GM21526 (cell line): ENCODE measurements at regions not wholly inside any gene's neighbourhood (a gene's known extent, or its start where the extent isn't known, plus 50 kb on each side); places are given as distances from the start of the nearest gene placed in this dataset.
"Not testable (repeated sequence)": the region's sequence is repeated elsewhere in the genome, so short reads cannot be mapped to it uniquely, and the experiment has no call there.

Source experiments
- ATAC-seq: cut with Tn5 transposase; IDR thresholded peaks from one replicate; pipeline ENCODE4 v1.9.1; 2021; ENCODE audit warnings: moderate library complexity; ENCODE audit not compliant: unreplicated experiment, low FRiP score

DNA sequence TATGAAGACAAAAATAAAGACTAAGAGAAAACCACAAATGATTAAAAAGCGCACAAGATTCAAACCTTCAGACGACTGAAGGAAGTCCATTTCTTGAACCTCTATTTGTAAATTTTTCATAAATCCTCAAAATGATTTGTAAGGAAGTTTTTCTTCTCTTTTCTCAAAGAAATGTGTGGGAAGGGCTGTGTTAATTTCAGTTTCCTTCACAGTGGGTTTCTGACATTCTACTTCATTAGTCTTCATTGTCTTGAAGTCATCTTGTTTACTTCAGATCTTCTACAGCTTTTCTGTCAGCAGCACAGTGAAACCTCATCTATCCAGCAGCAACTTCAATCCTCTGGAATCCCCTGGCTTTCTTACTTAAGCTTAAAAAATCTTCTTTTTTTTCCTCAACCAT, 87.6 kb upstream of the MYLIP start:
- ATAC-seq, result no peak

DNA sequence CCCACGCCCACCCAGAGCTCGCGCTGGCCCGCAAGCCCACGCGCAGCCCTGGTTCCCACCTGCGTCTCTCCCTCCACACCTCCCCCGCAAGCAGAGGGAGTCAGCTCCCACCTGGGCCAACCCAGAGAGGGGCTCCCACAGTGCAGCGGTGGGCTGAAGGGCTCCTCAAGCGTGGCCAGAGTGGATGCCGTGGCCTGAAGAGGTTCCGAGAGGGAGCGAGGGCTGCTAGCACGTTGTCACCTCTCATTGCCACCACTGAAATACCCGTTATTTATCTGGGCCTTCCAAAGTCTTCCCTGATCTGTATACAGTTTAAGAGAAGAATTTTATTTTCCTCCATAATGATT, 88.3 kb upstream of the MYLIP start:
- no peak for ATAC-seq

DNA sequence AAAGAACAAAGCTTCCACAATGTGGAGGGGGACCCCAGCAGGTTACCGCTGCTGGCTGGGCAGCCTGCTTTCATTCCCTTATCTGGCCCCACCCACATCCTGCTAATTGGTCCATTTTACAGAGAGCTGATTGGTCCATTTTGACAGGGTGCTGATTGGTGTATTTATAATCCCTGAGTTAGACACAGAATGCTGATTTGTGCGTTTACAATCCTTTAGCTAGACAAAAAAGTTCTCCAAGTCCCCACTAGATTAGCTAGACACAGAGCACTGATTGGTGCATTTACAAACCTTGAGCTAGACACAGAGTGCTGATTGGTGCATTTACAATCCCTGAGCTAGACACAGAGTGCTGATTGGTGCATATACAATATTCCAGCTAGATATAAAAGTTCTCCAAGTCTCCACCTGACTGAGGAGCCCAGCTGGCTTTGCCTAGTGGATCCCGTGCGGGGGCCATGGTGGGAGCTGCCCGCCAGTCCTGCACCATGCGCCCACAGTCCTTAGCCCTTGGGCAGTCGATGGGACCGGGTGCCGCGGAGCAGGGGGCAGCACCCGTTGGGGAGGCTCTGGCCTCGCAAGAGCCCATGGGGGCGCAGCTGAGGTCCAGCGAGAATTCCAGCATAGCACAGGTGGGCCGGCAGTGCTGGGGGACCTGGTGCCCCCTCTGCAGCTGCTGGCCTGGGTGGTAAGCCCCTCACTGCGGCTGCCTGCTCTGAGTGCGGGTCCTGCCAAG, 88.8 kb upstream of the MYLIP start:
- not testable (repeated sequence) for ATAC-seq

DNA sequence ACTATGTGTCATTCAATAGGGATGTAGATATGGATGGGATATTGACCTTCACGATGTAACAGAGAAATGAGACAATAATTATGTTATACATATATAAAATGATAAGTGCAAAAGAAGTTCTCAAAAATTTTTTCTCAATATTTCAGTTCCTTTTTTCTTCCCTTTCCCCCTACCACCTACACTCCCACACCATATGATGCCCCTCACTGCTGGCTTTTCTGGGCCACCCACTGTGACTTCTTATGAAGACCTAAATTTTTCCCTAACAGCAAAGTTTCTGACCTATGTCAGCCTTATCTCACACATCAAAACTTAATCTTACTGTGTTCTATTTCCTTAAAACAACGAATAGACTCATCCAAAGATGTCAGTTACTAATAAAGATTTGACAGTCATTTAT, 89.9 kb upstream of the MYLIP start:
- ATAC-seq, result no peak

DNA sequence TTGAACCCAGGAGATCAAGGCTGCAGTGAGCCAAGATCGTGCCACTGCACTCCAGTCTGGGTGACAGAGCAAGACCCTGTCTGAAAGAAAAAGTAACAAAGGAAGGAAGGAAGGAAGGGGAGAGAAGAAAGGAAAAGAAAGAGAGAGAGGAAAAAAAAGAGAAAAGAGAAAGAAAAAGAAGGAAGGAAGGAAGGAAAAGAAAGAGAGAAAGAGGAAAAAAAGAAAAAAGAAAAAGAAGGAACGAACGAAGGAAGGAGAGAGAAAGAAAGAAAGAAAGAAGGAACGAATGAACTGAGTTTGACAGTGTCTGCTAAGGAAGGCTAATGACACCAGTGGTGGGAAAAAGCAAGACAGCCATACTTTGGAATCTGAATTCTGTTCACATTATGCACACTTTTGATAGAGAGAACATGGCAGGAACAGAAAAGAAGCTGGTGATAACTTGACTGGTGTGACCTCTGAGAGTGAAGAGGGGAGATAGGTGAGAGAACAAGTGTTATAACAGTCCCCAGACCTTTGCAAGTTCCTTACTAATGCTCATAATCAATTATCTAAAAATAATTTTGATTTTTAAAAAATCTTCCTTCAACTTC, 93.3 kb upstream of the MYLIP start:
- ATAC-seq, result no peak

DNA sequence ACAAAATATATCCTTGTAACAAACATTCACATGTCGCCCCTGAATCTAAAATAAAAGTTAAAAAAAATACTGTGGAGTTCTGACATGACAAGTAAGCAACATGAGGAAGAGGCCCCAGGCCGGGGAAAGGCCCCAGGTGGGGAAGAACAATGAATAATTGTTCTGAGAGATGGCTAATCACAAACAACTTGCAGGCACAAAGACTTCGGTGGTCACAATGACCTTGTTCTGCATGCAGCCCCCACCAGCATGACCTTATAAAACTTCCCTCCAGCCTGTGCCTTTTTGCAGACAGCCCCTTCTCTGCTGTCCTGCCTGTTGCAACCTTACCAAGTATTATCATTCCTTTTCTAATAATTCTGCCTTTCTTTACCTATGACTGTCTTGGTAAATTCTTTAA, 95.7 kb upstream of the MYLIP start:
- ATAC-seq, result no peak

DNA sequence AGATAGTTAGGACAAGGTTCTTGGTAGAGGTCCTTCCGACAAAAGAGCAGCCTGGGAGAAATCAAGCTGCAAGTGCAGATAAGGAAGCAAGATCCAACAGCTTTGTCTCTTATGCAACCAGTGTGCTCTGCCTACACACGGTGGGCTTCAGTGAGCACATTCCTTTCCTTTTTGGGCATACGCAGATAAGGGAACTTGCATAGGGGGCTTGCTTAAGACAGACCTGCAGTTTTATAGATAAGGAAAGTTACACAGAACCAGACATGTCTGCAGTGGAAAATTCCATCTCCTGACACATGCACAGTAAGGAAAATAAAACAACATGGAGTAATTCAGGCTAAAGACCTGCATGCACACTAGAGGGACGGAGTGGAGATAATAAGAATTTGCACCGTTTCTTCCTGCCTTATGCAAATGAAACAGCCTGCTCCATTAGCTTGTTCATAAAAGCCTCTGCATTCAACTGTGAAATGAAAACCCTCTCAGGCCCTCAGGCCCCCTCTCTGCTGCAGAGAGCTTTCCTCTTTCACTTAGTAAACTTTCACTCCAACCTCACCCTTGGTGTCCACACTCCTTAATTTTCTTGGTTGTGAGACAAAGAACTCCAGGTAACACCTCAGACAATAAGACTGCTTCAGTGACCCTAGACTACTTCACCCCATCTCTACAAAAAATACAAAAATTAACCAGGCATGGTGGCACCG, 97.5 kb upstream of the MYLIP start:
- no peak for ATAC-seq

DNA sequence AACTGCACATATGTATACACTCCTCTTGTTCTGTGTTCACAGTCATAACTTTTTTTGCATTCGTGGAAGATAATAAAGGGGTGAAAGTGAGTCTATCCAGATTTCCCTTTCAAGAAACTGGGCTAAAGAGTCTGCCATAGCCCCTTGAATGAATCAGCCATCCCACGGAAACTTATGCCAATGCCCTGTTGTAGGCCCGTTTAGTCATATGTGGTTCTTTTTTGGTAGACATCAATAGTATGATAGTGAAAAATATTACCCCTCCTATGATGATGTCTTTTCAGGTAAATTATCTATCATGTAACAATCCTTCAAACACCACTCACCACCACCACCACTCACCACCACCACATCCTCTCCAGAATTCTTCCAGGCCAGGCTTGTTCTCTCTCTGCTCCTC, 99.9 kb upstream of the MYLIP start:
- ATAC-seq, result no peak

DNA sequence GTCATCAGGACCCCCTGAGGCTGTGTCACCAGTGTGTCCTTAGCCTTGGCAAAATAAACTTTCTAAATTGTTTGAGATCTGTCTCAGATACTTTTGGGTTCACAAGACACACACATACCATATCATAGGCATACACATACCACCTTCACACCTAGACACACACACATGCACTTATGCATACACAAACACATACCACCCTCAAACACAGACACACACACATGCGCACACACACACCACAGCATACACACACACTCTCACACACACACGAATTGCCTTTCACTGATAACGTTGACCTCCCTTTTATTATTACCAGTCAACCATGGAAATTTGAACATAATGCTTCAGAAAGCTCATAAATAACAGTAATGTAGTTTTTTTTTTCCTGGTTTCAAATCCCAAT, 108.6 kb upstream of the MYLIP start:
- no peak for ATAC-seq

DNA sequence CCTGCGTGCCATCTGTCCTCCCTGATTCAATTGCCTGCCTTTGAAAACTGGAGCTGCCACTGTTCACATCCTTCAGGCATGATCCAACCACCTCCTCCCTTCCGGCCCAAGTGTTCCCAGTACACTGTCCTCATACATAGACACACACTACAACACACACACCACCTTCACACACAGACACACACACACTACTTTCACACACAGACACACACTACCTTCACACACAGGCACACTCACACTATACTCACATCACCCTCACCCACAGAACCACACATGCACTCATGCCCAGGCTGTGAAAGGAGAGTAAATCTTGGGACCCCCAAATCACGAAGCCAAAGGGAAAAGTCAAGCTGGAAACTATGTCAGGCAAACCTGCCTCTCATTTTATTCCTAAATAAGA, 109.4 kb upstream of the MYLIP start:
- no peak for ATAC-seq

DNA sequence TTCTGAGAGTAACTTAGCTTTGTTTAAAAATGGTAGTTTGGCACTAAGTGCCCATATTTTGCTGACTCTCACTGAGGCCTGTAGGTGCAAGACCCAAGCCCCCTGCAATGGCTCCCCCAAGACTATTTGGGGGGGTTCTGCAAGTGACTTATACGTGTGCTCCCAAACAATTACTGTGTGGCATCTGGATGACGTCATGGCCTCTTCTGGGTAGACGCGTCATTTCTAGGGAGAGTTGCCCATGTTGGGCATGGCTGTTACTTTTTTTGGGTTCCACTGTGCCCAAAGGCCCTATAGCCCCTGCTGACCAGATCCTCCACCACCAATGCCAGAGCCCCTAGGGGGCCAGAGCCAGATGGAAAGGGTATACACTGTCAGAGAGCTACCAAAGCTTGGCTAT, 110.3 kb upstream of the MYLIP start:
- no peak for ATAC-seq

DNA sequence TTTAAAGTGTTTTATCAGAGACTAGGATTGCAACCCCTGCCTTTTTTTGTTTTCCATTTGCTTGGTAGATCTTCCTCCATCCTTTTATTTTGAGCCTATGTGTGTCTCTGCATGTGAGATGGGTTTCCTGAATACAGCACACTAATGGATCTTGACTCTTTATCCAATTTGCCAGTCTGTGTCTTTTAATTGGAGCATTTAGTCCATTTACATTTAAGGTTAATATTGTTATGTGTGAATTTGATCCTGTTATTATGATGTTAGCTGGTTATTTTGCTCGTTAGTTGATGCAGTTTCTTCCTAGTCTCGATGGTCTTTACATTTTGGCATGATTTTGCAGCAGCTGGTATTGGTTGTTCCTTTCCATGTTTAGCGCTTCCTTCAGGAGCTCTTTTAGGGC, 114.6 kb upstream of the MYLIP start:
- not testable (repeated sequence) for ATAC-seq

DNA sequence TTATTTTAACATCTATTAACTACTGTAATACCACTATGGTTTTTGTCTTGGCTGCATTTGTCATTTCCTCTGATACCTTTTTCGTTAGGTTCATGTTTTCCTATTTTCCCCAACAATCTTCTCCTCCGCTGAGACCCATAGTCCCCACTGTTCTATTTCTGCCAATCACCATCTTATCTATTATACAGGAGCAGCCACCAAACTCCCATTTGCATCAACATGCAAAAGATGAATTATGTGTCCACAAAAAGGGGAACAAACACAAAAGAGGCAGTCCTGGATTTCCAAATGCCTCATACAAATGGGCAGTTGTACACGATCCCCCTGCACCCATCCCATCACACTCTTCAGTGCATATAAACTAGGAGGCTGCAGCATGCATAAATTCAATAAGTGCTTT, 121.7 kb upstream of the MYLIP start:
- no peak for ATAC-seq

DNA sequence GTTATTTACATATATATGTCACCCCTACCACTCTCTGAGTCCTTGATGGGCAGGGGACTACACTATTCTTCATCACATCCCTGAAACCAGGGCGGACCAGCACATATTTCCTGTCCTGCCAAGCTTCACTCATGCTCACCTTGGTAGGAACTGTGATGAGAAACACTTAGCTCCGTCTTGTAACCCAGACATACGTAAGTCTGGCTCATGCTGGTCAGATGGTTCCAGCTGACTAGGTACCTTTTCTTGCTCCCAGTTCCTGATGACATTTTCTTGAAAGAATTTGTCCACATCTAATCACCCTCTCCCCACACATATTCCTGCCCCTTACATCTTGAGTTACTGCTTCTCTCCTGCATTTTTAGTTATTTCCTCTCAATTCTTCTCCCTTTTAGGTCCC, 122.2 kb upstream of the MYLIP start:
- no peak for ATAC-seq

DNA sequence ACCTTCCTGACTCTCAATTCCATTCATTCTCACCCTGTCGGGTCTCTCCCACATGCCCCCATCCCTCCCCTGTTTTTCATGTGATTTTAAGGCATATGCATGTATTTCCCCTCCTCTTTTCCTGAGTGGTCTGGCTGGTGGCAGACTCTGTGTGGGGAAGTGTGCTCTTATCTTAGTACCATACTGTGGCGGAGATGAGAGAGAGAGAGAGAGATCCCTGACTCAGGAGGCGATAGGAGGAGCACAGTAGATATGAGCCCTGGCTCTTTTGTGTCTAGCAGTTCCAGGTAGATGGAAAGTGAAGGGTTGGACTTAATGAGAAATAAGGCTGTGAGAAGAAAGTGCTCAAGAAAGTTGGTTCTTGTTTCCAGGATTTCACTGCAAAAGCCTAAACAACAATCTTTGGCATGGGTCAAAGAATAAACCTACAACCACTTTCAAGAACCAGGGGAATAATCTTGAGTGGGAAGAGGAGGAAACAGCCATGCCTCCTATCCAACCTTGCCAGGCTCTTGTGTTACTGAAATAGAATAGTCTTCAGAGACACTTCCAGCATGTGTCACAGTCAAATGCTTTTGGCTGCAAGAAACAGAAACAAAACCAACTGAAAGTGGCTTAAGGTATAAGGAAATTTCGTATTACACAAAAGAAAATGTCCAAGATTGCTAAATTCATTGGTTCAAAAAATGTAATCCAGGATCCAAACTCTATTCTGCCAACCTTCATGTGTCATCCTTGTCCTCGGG, 123.8 kb upstream of the MYLIP start:
- no peak for ATAC-seq

DNA sequence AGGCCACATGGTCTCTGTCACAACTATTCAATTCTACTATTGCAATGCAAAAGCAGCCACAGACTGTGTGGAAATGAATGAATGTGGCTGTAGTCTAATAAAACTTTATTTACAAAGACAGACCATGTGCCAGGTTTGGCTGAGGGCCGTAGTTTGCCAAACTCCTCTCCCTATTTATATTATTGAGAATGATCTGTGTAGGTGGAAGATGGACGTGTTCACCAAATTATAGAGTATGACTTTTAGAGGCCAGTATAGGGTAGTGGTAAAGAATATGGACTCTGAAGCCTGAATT, 125.7 kb upstream of the MYLIP start:
- ATAC-seq, result no peak

DNA sequence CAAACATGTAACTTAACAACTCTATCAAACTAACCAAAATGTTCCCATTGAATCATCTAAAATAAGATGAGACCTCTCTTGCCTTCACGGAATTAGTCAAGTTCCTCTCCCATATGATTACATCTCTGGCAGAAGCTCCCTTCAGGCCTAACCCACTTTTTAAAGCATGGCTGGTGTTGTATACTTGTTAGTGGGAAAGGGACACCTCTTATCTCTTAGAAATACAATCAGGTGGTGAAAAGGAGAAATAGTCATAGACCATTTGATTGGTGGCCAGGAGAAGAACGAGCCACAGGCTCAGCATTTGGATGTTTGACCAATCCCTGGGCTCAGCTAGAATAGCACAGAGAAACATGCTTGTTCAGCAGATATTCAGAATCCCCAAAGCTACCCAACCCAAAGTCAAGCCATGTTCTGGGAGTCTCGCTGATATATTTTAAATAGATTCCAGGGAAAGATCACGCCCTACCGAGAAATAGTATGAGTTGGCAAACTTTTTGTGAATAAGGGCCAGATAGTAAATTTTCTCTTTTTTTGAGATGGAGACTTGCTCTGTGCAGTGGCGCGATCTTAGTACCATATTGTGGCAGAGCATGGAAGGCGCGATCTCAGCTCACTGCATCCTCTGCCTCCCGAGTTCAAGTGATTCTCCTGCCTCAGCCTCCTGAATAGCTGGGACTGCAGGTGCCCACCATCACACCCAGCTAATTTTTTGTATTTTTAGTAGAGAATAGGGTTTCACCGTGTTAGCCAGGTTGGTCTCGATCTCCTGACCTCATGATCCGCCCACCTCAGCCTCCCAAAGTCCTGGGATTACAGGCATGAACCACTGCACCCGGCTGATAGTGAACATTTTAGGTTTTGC, 126.3 kb upstream of the MYLIP start:
- ATAC-seq, result no peak

DNA sequence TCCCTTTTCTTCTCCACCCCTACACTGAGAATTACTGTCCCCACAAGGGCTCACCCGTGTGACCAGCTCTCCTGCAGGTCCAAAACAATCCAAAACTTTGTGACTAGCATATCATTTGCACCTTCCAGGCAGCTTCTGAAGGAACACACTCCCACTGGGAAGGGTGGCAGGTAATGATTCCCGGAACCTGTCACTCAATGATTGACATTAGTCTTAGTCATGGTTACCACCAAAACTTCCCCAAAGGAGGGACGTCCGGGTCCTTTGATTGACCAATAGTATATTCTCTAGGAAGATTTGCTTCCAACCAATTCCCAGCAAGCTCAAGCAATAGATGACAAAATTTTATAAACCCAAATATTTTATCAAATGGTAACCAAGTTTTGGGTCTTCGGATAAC, 127.7 kb upstream of the MYLIP start:
- no peak for ATAC-seq

DNA sequence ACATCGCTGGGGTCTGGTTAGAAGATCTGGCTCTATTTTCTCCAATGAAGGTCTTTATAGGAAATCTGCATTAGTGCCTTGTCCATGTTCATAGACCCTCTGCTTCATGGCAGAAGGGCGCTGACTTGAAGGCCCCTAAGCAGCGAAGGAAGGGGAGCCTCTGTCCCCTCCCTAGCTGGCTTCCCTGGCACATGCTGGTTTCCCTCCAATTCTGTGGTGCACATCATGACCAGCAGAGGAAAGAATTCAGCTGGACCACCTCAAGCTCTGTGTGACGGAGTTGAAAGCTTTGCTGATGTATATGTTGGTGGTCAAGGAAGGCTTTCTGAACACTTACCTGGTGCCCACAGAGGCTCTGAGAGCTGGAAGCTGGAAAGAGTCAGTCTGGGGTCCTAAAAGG, 129.7 kb upstream of the MYLIP start:
- ATAC-seq, result no peak

DNA sequence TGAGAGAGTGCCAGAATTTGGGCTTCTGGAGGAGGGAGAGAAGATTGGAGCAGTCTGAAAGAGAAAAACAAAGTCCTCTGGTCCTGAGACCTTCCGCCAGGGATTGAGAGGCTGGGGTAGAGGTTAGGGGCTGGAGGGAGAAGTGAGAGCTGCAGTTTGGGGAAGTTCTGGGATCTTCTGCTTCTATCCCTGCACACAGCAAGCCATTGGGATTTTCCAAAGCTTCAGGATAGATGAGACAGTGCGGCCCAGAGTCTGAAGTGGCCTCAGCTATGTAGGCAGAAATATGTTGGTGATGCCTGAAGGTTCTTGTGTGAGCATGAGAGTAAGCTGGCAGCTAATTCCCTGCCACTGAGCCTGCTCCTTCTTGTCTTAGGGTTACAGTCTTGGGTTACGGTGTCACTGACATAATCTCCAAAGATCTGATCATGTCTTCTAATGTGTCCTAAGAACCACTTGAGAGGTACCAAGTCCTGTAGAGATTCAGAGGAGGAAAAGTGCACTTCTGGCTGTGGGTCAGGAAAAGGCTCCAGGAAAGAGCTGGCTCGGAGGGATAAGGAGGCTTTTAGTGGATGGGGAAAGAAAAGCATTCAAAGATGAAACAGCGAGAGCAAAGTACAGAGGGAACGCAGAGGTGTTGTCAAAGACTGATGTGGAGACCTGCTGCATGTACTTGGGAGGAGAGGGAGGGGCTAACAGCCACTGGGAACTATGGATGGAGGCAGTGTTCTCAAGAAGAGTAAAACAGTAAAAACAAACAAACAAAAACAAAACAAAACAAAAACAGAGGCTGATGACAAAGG, 131.1 kb upstream of the MYLIP start:
- no peak for ATAC-seq
